Stimulated activated CD8-positive, alpha-beta memory T cell treated with anti-CD3 and anti-CD28 coated beads, Interleukin-7, amount 100 ng/mL, for 1 hour (primary cell): ENCODE measurements at regions not wholly inside any gene's neighbourhood (a gene's known extent, or its start where the extent isn't known, plus 50 kb on each side); places are given as distances from the start of the nearest gene placed in this dataset.

Experiments
- DNase-seq, 2 donors: peaks; one replicate each; pipeline ENCODE4 v3.0.0-alpha.2; 2020; ENCODE audit warnings: low read depth in 2 of 2

- no peak for DNase-seq
These were observed 793.7 kb downstream of the BRINP1 start for GRCh38 chr9:118575341-118576070.

GRCh38 chr9:118577121-118577520 lies 792.1 kb downstream of the BRINP1 start:
- no peak for DNase-seq

- no peak for DNase-seq
These were observed 790.8 kb downstream of the BRINP1 start for GRCh38 chr9:118578467-118578866.

DNA sequence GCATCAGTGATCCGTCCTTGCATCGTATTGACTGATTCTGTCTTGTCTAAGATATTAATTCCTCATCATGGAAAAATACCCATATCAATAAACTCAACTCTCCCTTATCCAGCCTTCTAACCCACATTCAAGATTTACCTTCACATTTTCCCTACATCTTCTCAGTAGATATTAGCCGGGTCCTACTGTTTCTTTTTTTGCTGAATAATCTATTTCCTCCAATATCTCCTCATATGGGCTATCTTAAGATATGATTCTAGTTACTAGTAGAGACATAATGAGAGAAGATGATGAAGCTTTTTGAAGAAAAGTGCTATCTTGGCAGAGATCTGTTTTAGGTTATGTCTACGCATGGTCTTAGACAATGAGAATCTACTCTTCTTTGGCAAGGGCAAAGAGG lies 785.8 kb downstream of the BRINP1 start:
- DNase-seq, result no peak

DNA sequence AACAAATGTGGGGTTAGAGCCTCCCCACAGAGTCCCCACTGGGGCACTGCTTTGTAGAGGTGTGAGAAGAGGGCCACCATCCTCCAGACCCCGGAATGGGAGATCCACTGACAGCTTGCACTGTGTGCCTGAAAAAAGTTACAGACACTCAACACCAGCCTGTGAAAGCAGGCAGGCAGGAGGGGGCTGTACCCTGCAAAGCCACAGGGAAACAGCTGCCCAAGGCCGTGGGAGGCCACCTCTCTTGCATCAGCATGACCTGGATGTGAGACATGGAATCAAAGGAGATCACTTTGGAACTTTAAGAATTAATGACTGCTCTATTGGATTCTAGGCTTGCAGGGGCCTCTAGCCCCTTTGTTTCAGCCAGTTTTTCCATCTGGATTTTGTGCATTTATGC lies 782.3 kb downstream of the BRINP1 start:
- DNase-seq, result no peak

GRCh38 chr9:118594428-118594827 lies 774.8 kb downstream of the BRINP1 start:
- DNase-seq, result no peak

- no peak for DNase-seq
These were observed 773.4 kb downstream of the BRINP1 start for GRCh38 chr9:118595719-118596305.

GRCh38 chr9:118596374-118597015 lies 772.7 kb downstream of the BRINP1 start:
- DNase-seq, result no peak

GRCh38 chr9:118606668-118607067 lies 762.6 kb downstream of the BRINP1 start:
- no peak for DNase-seq

DNA sequence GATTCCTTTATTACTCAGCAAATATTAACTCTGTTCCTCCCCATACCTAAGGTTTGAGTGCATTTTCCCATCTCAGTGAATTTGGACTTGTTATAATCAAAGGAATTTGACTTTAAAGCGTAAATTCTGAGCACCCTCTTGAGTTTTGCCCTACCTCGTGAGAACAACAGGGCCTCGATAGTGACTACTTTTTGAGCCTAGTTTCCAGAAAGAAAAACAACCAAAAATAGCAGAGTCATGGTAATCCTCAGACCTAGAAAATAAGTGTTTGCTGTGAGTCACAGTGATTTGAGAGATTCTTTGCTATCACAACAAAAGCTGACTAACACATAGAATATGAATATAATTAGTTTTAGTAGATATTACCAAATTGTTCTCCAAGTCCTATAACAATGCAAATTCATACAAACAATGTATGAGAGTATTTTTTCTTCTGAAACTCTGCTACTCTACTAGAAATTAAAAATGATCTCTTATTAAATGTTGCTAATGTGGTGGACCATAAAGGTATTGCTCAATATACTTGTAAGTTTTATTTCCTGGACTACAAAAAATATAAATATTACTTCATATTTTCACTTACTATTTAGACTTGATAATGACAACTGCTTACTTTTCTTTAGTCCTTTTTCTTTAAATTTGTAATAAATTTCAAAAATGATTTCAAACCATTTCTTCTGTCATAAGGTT lies 759.7 kb downstream of the BRINP1 start:
- no peak for DNase-seq

DNA sequence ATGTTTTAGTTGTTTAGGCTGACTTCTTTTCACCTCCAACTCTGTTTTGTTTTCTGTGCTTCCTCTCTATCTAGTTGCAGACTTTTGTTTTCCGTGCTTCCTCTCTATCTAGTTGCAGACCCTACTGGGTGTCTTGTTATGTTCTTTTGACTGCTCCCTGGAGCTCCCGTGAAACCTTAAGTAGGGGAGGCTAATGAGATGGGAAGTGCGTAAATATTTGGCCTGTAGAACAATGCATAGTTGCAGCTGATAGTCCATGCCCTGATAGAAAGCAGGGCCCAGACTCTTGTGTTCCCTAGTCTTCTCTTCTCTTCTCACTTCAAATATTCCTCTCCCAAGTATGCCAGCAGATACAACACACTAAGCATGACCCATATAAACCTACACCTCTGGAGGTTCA lies 757.0 kb downstream of the BRINP1 start:
- DNase-seq, result no peak

DNA sequence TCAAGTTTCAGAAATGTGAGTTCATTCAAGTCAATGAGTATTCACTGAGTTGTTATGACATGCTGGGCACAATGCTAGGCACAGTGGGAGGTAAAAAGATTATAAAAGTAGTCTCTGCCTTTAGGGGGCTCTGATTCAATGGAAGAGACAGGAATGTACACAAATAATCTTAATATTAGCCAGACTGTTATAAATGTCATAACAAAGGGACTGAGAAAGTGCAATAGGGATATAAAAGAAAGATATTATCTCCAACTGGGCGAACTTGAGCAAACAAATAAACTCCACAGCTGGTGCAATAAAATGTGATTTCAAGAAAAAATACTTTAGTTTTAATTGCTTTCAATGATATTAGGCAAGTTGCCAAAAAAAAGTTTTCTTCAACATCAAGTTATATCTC lies 755.2 kb downstream of the BRINP1 start:
- DNase-seq, result no peak

DNA sequence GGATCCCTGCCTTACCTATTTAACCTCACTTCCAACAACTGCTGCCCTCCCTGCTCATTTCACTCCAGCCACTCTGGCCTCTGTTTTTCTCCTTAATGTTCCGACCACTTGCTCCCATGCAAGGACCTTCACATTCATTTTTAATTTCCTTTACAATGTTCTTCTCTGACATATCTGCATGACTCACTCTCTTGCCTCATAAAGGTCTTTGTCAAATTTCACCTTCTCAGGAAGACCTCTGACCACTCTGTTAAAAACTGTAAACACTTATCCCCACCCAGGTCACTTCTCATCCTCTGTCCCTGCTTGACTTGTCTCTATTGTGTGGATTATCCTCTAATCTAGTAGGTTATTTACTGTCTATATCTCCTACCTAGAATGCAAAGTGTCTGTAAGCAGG lies 751.2 kb downstream of the BRINP1 start:
- DNase-seq, result no peak

DNA sequence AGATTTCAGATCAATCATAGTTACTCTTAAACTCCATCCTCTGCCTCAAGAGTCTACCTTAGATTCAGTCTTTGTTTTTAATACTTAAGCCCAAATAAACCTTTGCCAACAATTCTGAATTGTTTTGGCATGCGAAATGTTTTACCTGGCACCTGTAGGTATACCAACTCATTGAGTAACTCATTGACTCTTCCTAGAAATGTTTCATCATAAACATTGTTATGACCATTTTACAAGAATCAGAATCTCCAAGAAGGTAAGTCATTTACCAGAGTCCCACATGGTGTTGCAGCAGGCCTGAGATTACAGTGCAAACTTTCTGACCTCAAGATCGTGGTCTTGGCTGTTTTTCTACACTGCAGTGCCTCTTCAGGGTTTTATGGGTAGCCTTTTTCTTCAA lies 750.4 kb downstream of the BRINP1 start:
- DNase-seq, result no peak

DNA sequence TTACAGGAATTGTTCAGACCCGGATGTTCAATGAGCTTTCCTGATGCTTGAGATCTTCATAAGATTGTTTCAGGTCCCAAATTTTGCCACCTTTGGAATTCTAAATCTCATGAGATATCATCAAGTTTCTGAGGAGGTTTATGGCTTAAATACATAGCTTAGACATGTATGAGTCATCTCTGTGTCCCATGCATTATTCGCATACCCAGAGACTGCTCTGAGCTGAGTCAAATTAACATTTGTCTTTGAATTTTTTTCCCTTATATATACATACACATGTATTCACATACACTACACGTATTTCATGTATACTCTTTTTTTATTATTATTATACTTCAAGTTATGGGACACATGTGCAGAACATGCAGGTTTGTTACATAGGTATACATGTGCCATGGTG lies 744.6 kb downstream of the BRINP1 start:
- no peak for DNase-seq

DNA sequence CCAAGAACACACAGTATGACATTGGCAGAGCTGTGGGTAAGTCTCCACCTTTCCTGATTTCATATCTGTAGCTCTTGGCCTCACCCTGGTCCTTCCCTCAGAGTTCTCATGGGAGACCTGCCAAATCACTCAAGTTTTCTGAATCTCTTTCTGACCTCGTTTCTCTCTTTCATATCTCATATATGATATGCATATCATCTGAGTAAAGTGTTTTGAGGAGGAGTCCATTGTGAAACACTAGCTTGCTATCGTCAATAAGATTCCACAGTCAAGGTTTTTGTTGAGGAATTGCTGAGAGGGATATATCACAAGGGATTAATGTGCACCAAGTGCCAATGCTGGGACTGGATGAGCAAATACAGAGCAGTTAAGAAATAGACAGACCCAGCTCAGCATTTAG lies 739.2 kb downstream of the BRINP1 start:
- no peak for DNase-seq

GRCh38 chr9:118630931-118631595 lies 738.2 kb downstream of the BRINP1 start:
- DNase-seq, result no peak

DNA sequence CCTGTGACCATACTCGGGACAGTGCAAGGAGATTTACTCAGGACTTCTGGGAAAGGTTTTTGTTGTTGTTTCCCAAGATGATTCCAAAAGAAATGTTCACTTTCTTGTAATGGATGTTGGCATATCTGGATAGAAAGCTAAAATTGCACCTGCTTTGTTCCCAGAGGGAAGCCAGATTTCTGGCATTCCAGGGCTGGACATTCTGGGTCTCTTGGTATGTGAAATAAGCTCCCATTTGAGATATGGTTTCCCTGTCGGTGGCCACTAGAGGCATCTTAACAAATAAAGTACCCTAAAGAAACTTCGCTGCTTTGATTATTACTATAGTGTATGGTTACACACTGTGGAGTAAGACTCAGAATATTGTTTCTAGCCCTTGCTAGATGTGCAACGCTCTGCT lies 737.3 kb downstream of the BRINP1 start:
- DNase-seq, result no peak

- DNase-seq, result no peak
These were observed 733.8 kb downstream of the BRINP1 start for GRCh38 chr9:118635416-118635815.

DNA sequence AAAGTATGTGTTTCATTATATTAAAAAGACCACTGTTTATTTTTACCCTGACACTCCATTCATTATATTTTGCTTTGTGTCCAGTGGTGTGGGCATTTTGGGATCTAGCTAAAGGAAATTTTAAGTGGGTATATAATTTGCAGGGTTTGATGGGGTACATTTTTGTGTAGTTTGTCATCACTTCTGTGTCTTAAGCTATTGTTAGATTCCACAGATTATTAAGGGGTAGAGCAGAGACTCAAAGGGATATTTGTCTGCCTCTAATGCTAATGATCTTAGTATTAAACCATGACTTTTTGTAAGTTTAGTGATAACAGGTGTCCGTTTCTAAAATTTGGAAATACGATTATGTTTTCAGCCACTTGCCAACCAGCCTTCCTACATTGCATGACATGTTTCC lies 731.6 kb downstream of the BRINP1 start:
- no peak for DNase-seq

- DNase-seq, result no peak
These were observed 728.2 kb downstream of the BRINP1 start for GRCh38 chr9:118640836-118641560.

GRCh38 chr9:118643118-118643517 lies 726.1 kb downstream of the BRINP1 start:
- no peak for DNase-seq
